ENCODE measurements at regions not wholly inside any gene's neighbourhood (a gene's known extent, or its start where the extent isn't known, plus 50 kb on each side); places are given as distances from the start of the nearest gene placed in this dataset.

- H3K9me3 ChIP-seq: no peaks in the 10 kb centered on the region
- H3K4me1 ChIP-seq (replicated peaks): no peaks in the 10 kb centered on the region
- H3K27me3 ChIP-seq (replicated peaks; ENCODE audit: insufficient read depth): no peaks in the 10 kb centered on the region
- no peak for TF ChIP-seq POLR2A (IDR thresholded peaks at IDR 0.05)
- no peak for TF ChIP-seq POLR2AphosphoS5 (IDR thresholded peaks at IDR 0.05)
- TF ChIP-seq CTCF (IDR thresholded peaks at IDR 0.05): no peak
- no peak overlapping the region for H3K27ac ChIP-seq
- intact Hi-C loops (cut with DNase I): no loop called here
- DNase-seq (ENCODE audit: low spot score): no peak
- 81% methylated on average over 4 of the region's 4 CpGs for WGBS
- no peak overlapping the region for H3K4me3 ChIP-seq
- H3K36me3 ChIP-seq: no peaks in the 10 kb centered on the region
These were observed 178.2 kb upstream of the ADAMTS9 start for GRCh38 chr3:64865839-64866570.

- Histone ChIP-seq H3K27me3 (replicated peaks; ENCODE audit: insufficient read depth) (no peaks in the 10 kb centered on the region), H3K27ac (no peak overlapping the region), H3K36me3 (no peaks in the 10 kb centered on the region), H3K4me1 (replicated peaks) (no peaks in the 10 kb centered on the region), H3K4me3 (no peak overlapping the region), H3K9me3 (no peaks in the 10 kb centered on the region)
- intact Hi-C loops (cut with DNase I): no loop called here
- DNase-seq (ENCODE audit: low spot score): no peak
- WGBS: 68% methylated on average over 11 of the region's 11 CpGs
- TF ChIP-seq POLR2A (IDR thresholded peaks at IDR 0.05) (no peak), POLR2AphosphoS5 (IDR thresholded peaks at IDR 0.05) (no peak), CTCF (IDR thresholded peaks at IDR 0.05) (no peak)
These were observed 175.7 kb upstream of the ADAMTS9 start for GRCh38 chr3:64863226-64864212.

GRCh38 chr3:64861684-64862083 is 173.9 kb upstream of the ADAMTS9 start:
- DNase-seq (ENCODE audit: low spot score): no peak
- Histone ChIP-seq H3K4me1 (replicated peaks) (no peaks in the 10 kb centered on the region), H3K4me3 (no peak overlapping the region), H3K36me3 (no peaks in the 10 kb centered on the region), H3K27me3 (replicated peaks; ENCODE audit: insufficient read depth) (no peaks in the 10 kb centered on the region), H3K9me3 (no peaks in the 10 kb centered on the region), H3K27ac (no peak overlapping the region)
- intact Hi-C loops (cut with DNase I): no loop called here
- no peak for TF ChIP-seq POLR2AphosphoS5 (IDR thresholded peaks at IDR 0.05)
- TF ChIP-seq CTCF (IDR thresholded peaks at IDR 0.05): no peak
- TF ChIP-seq POLR2A (IDR thresholded peaks at IDR 0.05): no peak
- 81% methylated on average over 3 of the region's 3 CpGs for WGBS

GRCh38 chr3:64860536-64860870 is 172.7 kb upstream of the ADAMTS9 start:
- no peaks in the 10 kb centered on the region for H3K4me1 ChIP-seq (replicated peaks)
- WGBS: 95% methylated on average over 2 of the region's 2 CpGs
- H3K27me3 ChIP-seq (replicated peaks; ENCODE audit: insufficient read depth): no peaks in the 10 kb centered on the region
- H3K4me3 ChIP-seq: no peak overlapping the region
- no peaks in the 10 kb centered on the region for H3K36me3 ChIP-seq
- H3K9me3 ChIP-seq: no peaks in the 10 kb centered on the region
- no peak overlapping the region for H3K27ac ChIP-seq
- TF ChIP-seq POLR2A (IDR thresholded peaks at IDR 0.05) (no peak), CTCF (IDR thresholded peaks at IDR 0.05) (no peak), POLR2AphosphoS5 (IDR thresholded peaks at IDR 0.05) (no peak)
- DNase-seq (ENCODE audit: low spot score): no peak
- intact Hi-C loops (cut with DNase I): no loop called here
